GM23248 (cell line): ENCODE measurements at regions not wholly inside any gene's neighbourhood (a gene's known extent, or its start where the extent isn't known, plus 50 kb on each side); places are given as distances from the start of the nearest gene placed in this dataset.

ENCODE experiments used
- EZH2 ChIP-seq: fragments of 200-600 bp; sonication (generic); IDR thresholded peaks from 2 replicates; pipeline ENCODE4 v1.6.1; 2018; ENCODE audit warnings: antibody characterized with exemption, mild to moderate bottlenecking; ENCODE audit not compliant: insufficient read depth, poor library complexity, severe bottlenecking
- EZH2phosphoT487 ChIP-seq: fragments of 200-600 bp; sonication (generic); IDR thresholded peaks from 2 replicates; pipeline ENCODE4 v1.6.1; 2018; ENCODE audit warnings: antibody characterized with exemption, moderate library complexity, mild to moderate bottlenecking, low read depth; ENCODE audit not compliant: insufficient read depth

DNA sequence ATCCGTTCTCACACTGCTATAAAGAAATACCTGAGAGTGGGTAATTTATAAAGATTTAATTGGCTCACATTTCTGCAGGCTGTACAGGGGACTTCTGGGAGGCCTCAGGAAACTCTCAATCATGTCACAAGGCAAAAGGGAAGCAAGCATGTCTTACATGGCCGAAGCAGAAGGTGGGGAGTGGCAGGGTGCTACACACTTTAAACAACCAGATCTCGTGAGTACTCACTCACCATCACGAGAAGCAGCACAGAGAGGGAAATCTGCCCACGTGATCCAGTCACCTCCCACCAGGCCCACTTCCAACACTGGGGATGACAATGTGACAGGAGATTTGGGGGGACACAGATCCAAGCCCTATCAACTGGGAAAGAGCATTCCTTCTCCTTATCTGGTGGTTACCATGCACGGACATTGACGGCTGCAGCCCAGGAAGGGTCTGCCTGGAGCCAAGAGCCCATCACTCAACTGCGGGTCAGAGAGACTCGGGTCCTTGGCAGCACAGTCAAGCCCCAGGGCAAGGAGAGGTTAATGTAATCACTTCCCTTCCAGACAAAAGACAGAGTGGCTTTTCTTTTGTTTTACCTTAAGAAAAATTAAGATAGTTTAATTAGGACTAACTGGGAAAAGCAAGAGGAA lies 112.3 kb upstream of the CST7 start:
- TF ChIP-seq EZH2phosphoT487, result no peak
- no peak for TF ChIP-seq EZH2
